ENCODE measurements at regions not wholly inside any gene's neighbourhood (a gene's known extent, or its start where the extent isn't known, plus 50 kb on each side); places are given as distances from the start of the nearest gene placed in this dataset.

DNA sequence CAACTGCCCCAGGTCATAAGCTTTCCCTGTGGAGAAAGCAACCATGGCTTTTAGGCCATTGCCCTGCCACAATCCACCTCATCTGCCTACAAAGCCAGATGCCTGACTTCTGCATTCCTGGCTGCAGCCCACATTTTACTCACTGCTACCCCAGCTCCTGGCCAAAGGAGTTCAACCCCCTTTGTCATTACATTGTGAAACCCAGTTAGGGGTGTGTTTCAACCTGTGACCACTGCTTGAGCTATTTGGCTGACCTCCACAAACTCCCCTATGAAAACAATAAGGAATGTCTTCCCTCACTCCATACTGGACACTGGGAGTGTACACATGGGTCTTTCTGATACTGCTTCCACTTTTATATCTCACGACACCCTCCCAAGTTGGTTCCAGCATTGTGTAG lies 589.2 kb downstream of the SH3BGRL start:
- TF ChIP-seq, protein P1, sequence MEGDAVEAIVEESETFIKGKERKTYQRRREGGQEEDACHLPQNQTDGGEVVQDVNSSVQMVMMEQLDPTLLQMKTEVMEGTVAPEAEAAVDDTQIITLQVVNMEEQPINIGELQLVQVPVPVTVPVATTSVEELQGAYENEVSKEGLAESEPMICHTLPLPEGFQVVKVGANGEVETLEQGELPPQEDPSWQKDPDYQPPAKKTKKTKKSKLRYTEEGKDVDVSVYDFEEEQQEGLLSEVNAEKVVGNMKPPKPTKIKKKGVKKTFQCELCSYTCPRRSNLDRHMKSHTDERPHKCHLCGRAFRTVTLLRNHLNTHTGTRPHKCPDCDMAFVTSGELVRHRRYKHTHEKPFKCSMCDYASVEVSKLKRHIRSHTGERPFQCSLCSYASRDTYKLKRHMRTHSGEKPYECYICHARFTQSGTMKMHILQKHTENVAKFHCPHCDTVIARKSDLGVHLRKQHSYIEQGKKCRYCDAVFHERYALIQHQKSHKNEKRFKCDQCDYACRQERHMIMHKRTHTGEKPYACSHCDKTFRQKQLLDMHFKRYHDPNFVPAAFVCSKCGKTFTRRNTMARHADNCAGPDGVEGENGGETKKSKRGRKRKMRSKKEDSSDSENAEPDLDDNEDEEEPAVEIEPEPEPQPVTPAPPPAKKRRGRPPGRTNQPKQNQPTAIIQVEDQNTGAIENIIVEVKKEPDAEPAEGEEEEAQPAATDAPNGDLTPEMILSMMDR (conservative IDR thresholded peaks at IDR 0.05; ENCODE audit: low read depth, low read length): no peak

More for the DNA sequence above, 589.2 kb downstream of the SH3BGRL start:
- H3K4me3 ChIP-seq (ENCODE audit: low read depth, low read length): no peak overlapping the region
- no peak for DNase-seq (ENCODE audit: low read depth)
